Keratinocyte (primary cell): ENCODE measurements at regions not wholly inside any gene's neighbourhood (a gene's known extent, or its start where the extent isn't known, plus 50 kb on each side); places are given as distances from the start of the nearest gene placed in this dataset.

ENCODE experiments used
- EZH2 ChIP-seq: IDR thresholded peaks from one replicate; pipeline ENCODE4 v1.6.1; 2012; ENCODE audit warnings: inconsistent platforms, mild to moderate bottlenecking, low read length, moderate library complexity
- TF ChIP-seq, protein P1 (sequence below), 3 experiments: IDR thresholded peaks in 1 of 3; conservative IDR thresholded peaks in 1 of 3; optimal IDR thresholded peaks in 1 of 3; 2 replicates in 2 of 3; 3 replicates in 1 of 3; pipeline versions ENCODE3 to v1.5.1; 2011; ENCODE audit warnings: low read length in 3 of 3, mild to moderate bottlenecking in 3 of 3, moderate library complexity in 2 of 3, control low read depth in 1 of 3, inconsistent platforms in 1 of 3; ENCODE audit not compliant: insufficient read depth in 2 of 3; ENCODE audit errors: extremely low read depth in 1 of 3

DNA sequence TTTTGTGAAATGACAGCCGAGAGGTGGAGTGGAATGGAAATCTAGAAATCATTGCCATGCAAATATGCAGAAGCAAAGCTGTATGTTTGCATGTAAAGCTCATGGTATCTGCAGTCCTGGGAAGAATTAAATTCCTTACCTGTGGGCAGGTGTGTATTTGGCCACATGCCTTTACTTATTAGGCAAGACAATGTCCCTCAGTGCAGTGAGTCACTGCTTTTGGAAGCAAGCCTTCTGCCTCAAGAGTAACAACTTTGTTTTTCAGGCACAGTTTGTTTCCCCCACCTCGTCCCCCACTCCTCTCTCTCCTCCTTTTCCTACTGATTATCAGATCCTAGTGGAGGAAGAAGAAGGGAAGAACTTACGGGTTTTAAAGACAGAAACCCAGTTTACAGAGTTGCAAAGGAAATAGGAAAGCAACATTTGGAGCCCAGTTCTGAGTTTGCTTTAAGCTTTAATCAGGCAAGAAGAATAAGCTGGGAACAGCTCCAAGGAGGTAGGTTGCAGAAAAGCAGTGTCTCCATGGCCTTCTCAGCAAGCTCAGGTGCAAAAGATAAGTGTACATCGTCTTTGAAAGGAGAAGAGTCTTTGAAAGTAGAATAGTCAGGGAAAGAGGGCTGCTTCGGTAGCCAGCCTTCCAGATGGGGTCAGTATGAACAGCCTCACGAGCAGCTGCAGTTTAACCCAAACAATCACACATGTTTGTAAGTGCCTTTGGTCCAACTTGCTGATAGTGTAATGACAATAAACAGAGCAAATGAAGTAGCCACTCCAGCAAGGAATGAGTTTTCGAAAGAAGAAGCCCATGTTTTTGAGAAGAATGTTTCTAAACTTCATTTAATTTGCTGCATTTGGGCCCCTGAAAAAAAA is 190.1 kb downstream of the KLF5 start:
- TF ChIP-seq, protein P1, sequence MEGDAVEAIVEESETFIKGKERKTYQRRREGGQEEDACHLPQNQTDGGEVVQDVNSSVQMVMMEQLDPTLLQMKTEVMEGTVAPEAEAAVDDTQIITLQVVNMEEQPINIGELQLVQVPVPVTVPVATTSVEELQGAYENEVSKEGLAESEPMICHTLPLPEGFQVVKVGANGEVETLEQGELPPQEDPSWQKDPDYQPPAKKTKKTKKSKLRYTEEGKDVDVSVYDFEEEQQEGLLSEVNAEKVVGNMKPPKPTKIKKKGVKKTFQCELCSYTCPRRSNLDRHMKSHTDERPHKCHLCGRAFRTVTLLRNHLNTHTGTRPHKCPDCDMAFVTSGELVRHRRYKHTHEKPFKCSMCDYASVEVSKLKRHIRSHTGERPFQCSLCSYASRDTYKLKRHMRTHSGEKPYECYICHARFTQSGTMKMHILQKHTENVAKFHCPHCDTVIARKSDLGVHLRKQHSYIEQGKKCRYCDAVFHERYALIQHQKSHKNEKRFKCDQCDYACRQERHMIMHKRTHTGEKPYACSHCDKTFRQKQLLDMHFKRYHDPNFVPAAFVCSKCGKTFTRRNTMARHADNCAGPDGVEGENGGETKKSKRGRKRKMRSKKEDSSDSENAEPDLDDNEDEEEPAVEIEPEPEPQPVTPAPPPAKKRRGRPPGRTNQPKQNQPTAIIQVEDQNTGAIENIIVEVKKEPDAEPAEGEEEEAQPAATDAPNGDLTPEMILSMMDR (optimal IDR thresholded peaks at IDR 0.05 in 1 of 3, IDR thresholded peaks at IDR 0.05 in 1 of 3, conservative IDR thresholded peaks at IDR 0.05 in 1 of 3; ENCODE audit: extremely low read depth in 1 of 3, insufficient read depth in 2 of 3, low read length in 3 of 3): no peak
- TF ChIP-seq EZH2: no peak
